GM12892 (cell line): ENCODE measurements at regions not wholly inside any gene's neighbourhood (a gene's known extent, or its start where the extent isn't known, plus 50 kb on each side); places are given as distances from the start of the nearest gene placed in this dataset.

Source experiments
- POLR2A ChIP-seq: IDR thresholded peaks from 2 replicates; pipeline ENCODE4 v1.6.1; 2011; ENCODE audit warnings: low read depth, low read length, control low read depth
- POLR2AphosphoS5 ChIP-seq: IDR thresholded peaks from 2 replicates; pipeline ENCODE4 v1.6.1; 2011; ENCODE audit warnings: low read depth, low read length, control low read depth

DNA sequence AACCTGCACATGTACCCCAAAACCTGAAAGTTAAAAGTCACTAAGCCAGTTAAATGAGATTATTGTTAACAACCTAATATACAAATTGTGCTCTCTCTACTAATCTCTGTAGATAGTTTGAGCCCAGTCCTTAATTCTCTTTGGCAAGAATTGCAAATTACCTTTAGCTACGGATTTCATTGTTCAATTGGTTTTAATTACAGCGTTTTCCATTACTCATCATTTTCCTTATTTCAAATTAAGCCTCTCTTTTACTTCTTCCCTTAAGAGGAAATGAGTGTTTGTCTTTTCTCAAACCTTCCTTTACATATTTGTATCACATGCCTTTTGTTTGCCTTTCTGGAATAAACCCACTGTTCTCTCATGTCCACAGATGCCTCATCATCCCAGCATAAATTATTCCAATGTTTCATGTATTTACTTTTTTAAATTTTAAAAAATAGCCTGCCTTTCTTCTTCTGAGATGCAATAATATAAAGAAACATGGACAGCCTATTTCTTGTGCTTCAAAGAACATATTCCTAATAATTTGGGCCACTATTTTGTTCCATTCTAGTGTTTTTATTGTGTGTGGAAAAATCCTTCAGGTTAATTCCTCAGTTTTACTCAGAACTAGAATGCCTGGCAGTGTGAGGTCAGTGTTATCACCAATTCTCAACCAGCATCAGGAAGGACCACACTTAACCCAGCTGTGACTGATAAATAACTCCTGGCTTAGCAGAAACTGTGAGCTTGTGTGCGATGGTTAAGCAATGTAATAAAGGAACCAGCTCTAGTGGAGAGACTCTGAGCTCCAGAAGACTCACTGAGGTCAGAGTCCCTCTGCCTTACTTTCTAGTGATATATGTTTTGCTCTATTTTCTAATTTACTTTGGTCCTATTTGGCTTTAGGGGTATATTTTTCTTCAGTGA, 600.5 kb downstream of the LTN1 start:
- TF ChIP-seq POLR2A (no peak), POLR2AphosphoS5 (no peak)
